Ascending aorta (tissue), 2 donors: ENCODE measurements at regions not wholly inside any gene's neighbourhood (a gene's known extent, or its start where the extent isn't known, plus 50 kb on each side); places are given as distances from the start of the nearest gene placed in this dataset.

Experiments used
- DNase-seq, 2 donors: peaks; one replicate each; pipeline ENCODE4 v3.0.0-alpha.2; 2019; ENCODE audit warnings: low spot score in 2 of 2
- H3K27ac ChIP-seq, 2 donors: fragments of 200-600 bp; sonication (generic); one replicate each; pipeline ENCODE4 v1.5.1; 2016 to 2017; ENCODE audit warnings: mild to moderate bottlenecking in 1 of 2
- H3K27me3 ChIP-seq: fragments of 200-600 bp; sonication (generic); one replicate; pipeline ENCODE4 v1.5.1; 2017
- H3K36me3 ChIP-seq, 2 donors: fragments of 200-600 bp; sonication (generic); one replicate each; pipeline ENCODE4 v1.5.1; 2016
- H3K4me1 ChIP-seq, 2 donors: fragments of 200-600 bp; sonication (generic); one replicate each; pipeline ENCODE4 v1.5.1; 2016 to 2017; ENCODE audit warnings: mild to moderate bottlenecking in 1 of 2
- H3K4me3 ChIP-seq, 2 donors: fragments of 200-600 bp; sonication (generic); one replicate each; pipeline ENCODE4 v1.5.1; 2016 to 2017; ENCODE audit warnings: mild to moderate bottlenecking in 1 of 2
- H3K9me3 ChIP-seq, 2 donors: fragments of 200-600 bp; sonication (generic); one replicate each; pipeline ENCODE4 v1.5.1; 2016
- CTCF ChIP-seq, 3 experiments: fragments of 200-600 bp in 2 of 3; fragments of 450-650 bp in 1 of 3; sonication (generic) in 2 of 3; IDR thresholded peaks; one replicate each; pipeline ENCODE4 v1.5.1; 2016 to 2019; ENCODE audit warnings: antibody characterized with exemption in 3 of 3, mild to moderate bottlenecking in 1 of 3, moderate library complexity in 1 of 3
- intact Hi-C: fragments of 100-400 bp; cut with DNase I; formaldehyde crosslinking; loops from one replicate; pipeline ENCODE4 v1.15.1; 2023

- Histone ChIP-seq H3K27ac (no peak overlapping the region), H3K4me3 (no peak overlapping the region), H3K4me1 (no peaks in the 10 kb centered on the region), H3K27me3 (no peaks in the 10 kb centered on the region), H3K36me3 (no peaks in the 10 kb centered on the region), H3K9me3 (no peaks in the 10 kb centered on the region)
- intact Hi-C loops: no loop called here
- TF ChIP-seq CTCF (IDR thresholded peaks at IDR 0.05): no peak
- no peak for DNase-seq
Measured at GRCh38 chr21:35705237-35705887, 355.0 kb downstream of the SETD4 start.

- H3K9me3 ChIP-seq: no peaks in the 10 kb centered on the region
- intact Hi-C loops: no loop called here
- H3K27ac ChIP-seq: no peak overlapping the region
Measured at GRCh38 chr21:35703704-35704103, 356.6 kb downstream of the SETD4 start.

GRCh38 chr21:35699361-35699760 lies 361.0 kb downstream of the SETD4 start:
- intact Hi-C loops: no loop called here
- no peak for TF ChIP-seq CTCF (IDR thresholded peaks at IDR 0.05)
- H3K36me3 ChIP-seq: no peaks in the 10 kb centered on the region

More at GRCh38 chr21:35703704-35704103, 356.6 kb downstream of the SETD4 start:
- no peaks in the 10 kb centered on the region for H3K27me3 ChIP-seq
- no peak for TF ChIP-seq CTCF (IDR thresholded peaks at IDR 0.05)
- no peaks in the 10 kb centered on the region for H3K4me1 ChIP-seq
- H3K4me3 ChIP-seq: no peak overlapping the region
- no peak for DNase-seq
- H3K36me3 ChIP-seq: no peaks in the 10 kb centered on the region

GRCh38 chr21:35697321-35697808 lies 363.0 kb downstream of the SETD4 start:
- H3K4me1 ChIP-seq: peaks cover 0 to 4% of the 10 kb centered on the region in 2 donors
- H3K27ac ChIP-seq: no peak overlapping the region
- H3K4me3 ChIP-seq: no peak overlapping the region
- DNase-seq: peak in 1 of 2 donors; percentile 66
- intact Hi-C loops: no loop called here
- H3K27me3 ChIP-seq: no peaks in the 10 kb centered on the region
- TF ChIP-seq CTCF (IDR thresholded peaks at IDR 0.05): no peak
- no peaks in the 10 kb centered on the region for H3K9me3 ChIP-seq
- no peaks in the 10 kb centered on the region for H3K36me3 ChIP-seq

More at GRCh38 chr21:35699361-35699760, 361.0 kb downstream of the SETD4 start:
- Histone ChIP-seq H3K27me3 (no peaks in the 10 kb centered on the region), H3K4me3 (no peak overlapping the region), H3K4me1 (peaks cover 0 to 4% of the 10 kb centered on the region in 2 donors), H3K27ac (no peak overlapping the region), H3K9me3 (no peaks in the 10 kb centered on the region)
- no peak for DNase-seq

GRCh38 chr21:35696644-35697043 lies 363.7 kb downstream of the SETD4 start:
- Histone ChIP-seq H3K36me3 (no peaks in the 10 kb centered on the region), H3K27ac (no peak overlapping the region), H3K9me3 (no peaks in the 10 kb centered on the region), H3K27me3 (no peaks in the 10 kb centered on the region), H3K4me3 (no peak overlapping the region), H3K4me1 (peaks cover 0 to 4% of the 10 kb centered on the region in 2 donors)
- intact Hi-C loops: no loop called here
- TF ChIP-seq CTCF (IDR thresholded peaks at IDR 0.05): no peak
- DNase-seq: no peak
